OCI-LY7 (cell line): ENCODE measurements at regions not wholly inside any gene's neighbourhood (a gene's known extent, or its start where the extent isn't known, plus 50 kb on each side); places are given as distances from the start of the nearest gene placed in this dataset.

Source experiments
- EZH2phosphoT487 ChIP-seq: fragments of 200-600 bp; sonication (generic); IDR thresholded peaks from 2 replicates; pipeline ENCODE4 v1.6.1; 2018; ENCODE audit warnings: low read depth, borderline replicate concordance, mild to moderate bottlenecking, mixed run types, antibody characterized with exemption, low read length, moderate library complexity, mixed read lengths
- TF ChIP-seq, protein P1 (sequence below): fragments of 200-600 bp; sonication (generic); conservative IDR thresholded peaks from 2 replicates; pipeline ENCODE4 v1.5.1; 2014; ENCODE audit warnings: mild to moderate bottlenecking, antibody characterized with exemption, low read length, moderate library complexity, mixed read lengths

DNA sequence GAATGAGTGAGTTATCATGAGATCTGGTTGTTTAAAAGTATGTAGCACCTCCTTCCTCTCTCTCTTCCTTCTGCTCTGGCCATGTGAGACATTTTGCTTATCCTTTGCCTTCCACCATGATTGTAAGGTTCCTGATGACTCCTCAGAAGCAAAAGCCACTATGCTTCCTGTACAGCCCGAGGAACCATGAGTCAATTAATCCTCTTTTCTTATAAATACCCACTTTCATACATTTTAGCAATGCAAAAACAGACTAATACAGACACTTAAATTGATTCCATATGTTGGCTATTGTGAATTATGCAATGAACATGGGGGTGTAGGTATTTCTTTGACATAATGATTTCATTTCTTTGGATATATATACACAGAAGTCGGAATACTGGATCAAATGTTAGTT is 792.8 kb upstream of the EYS start:
- no peak for TF ChIP-seq EZH2phosphoT487
- TF ChIP-seq, protein P1, sequence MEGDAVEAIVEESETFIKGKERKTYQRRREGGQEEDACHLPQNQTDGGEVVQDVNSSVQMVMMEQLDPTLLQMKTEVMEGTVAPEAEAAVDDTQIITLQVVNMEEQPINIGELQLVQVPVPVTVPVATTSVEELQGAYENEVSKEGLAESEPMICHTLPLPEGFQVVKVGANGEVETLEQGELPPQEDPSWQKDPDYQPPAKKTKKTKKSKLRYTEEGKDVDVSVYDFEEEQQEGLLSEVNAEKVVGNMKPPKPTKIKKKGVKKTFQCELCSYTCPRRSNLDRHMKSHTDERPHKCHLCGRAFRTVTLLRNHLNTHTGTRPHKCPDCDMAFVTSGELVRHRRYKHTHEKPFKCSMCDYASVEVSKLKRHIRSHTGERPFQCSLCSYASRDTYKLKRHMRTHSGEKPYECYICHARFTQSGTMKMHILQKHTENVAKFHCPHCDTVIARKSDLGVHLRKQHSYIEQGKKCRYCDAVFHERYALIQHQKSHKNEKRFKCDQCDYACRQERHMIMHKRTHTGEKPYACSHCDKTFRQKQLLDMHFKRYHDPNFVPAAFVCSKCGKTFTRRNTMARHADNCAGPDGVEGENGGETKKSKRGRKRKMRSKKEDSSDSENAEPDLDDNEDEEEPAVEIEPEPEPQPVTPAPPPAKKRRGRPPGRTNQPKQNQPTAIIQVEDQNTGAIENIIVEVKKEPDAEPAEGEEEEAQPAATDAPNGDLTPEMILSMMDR = no peak
